Neural progenitor cell (in vitro differentiated cells): ENCODE measurements at regions not wholly inside any gene's neighbourhood (a gene's known extent, or its start where the extent isn't known, plus 50 kb on each side); places are given as distances from the start of the nearest gene placed in this dataset.

Source experiments
- CTCF ChIP-seq: fragments of 200-600 bp; sonication (generic); IDR thresholded peaks from 2 replicates; pipeline ENCODE4 v1.5.1; 2017; ENCODE audit warnings: antibody characterized with exemption, mild to moderate bottlenecking
- EZH2 ChIP-seq: fragments of 200-600 bp; sonication (generic); IDR thresholded peaks from 2 replicates; pipeline ENCODE4 v1.6.1; 2017; ENCODE audit warnings: antibody characterized with exemption, mild to moderate bottlenecking, moderate library complexity

GRCh38 chr16:51040637-51041036, 110.4 kb downstream of the SALL1 start:
- TF ChIP-seq CTCF = no peak
- no peak for TF ChIP-seq EZH2
